ENCODE measurements at regions not wholly inside any gene's neighbourhood (a gene's known extent, or its start where the extent isn't known, plus 50 kb on each side); places are given as distances from the start of the nearest gene placed in this dataset.

DNA sequence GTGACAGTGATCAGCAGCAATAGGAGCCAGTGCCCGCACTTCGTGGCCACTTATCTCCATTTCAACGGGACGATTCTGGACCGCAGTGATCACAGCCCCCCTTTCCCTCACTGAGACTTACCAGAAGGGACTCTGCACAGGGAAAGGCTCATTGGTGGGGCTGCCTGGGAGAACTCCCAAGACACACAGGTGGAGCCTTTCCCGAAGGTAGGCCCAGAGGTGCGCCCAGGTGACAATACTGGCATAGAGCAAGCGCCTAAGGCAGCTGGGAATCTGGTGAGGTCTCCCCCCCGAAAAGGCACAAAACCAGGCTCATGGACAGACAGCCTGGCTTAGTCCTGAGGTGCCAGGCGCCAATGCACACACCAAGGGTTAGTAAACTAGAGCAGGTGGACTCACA lies 318.9 kb downstream of the AJAP1 start:
- DNase-seq, result no peak
- Mint-ChIP-seq H3K27ac (ENCODE audit: unreplicated experiment) (no peak overlapping the region), H3K36me3 (ENCODE audit: insufficient read depth, unreplicated experiment) (no peaks in the 10 kb centered on the region), H3K4me3 (ENCODE audit: unreplicated experiment) (no peak overlapping the region), H3K9me3 (ENCODE audit: unreplicated experiment) (no peaks in the 10 kb centered on the region), H3K4me1 (ENCODE audit: low read depth, unreplicated experiment) (no peaks in the 10 kb centered on the region), H3K27me3 (ENCODE audit: insufficient read depth, unreplicated experiment) (peaks cover 3% of the 10 kb centered on the region)
- Histone ChIP-seq H3K4me3 (ENCODE audit: low read depth, low read length) (no peak overlapping the region), H3K9me3 (no peaks in the 10 kb centered on the region), H3K36me3 (ENCODE audit: control insufficient read depth, insufficient read depth, low read length) (no peaks in the 10 kb centered on the region), H3K4me1 (no peaks in the 10 kb centered on the region), H3K27me3 (replicated peaks; ENCODE audit: control insufficient read depth, insufficient read depth, low read length) (no peaks in the 10 kb centered on the region)
- POLR2A ChIA-PET, result no interaction called here
- CTCF ChIA-PET, result no interaction called here
- intact Hi-C loops (cut with micrococcal nuclease; ENCODE audit: unreplicated experiment), result no loop called here
- no TSS peak for BruUV-seq (replicated peaks)
- TF ChIP-seq CTCF (IDR thresholded peaks at IDR 0.05; ENCODE audit: insufficient read depth in 1 of 2, low read depth in 1 of 2, low read length in 1 of 2, severe bottlenecking in 1 of 2, unreplicated experiment in 1 of 2), result no peak

GRCh38 chr1:4972761-4973320 lies 318.4 kb downstream of the AJAP1 start:
- Histone ChIP-seq H3K27me3 (replicated peaks; ENCODE audit: control insufficient read depth, insufficient read depth, low read length) (no peaks in the 10 kb centered on the region), H3K4me3 (ENCODE audit: low read depth, low read length) (no peak overlapping the region), H3K4me1 (no peaks in the 10 kb centered on the region), H3K9me3 (no peaks in the 10 kb centered on the region), H3K36me3 (ENCODE audit: control insufficient read depth, insufficient read depth, low read length) (no peaks in the 10 kb centered on the region)
- H3K36me3 Mint-ChIP-seq (ENCODE audit: insufficient read depth, unreplicated experiment), result no peaks in the 10 kb centered on the region
- H3K27ac Mint-ChIP-seq (ENCODE audit: unreplicated experiment), result no peak overlapping the region
- DNase-seq, result no peak
- intact Hi-C loops (cut with micrococcal nuclease; ENCODE audit: unreplicated experiment), result no loop called here
- peaks cover 3% of the 10 kb centered on the region for H3K27me3 Mint-ChIP-seq (ENCODE audit: insufficient read depth, unreplicated experiment)
- CTCF ChIA-PET, result no interaction called here
- no peak for TF ChIP-seq CTCF (IDR thresholded peaks at IDR 0.05; ENCODE audit: insufficient read depth in 1 of 2, low read depth in 1 of 2, low read length in 1 of 2, severe bottlenecking in 1 of 2, unreplicated experiment in 1 of 2)
- no peak overlapping the region for H3K4me3 Mint-ChIP-seq (ENCODE audit: unreplicated experiment)
- H3K9me3 Mint-ChIP-seq (ENCODE audit: unreplicated experiment), result no peaks in the 10 kb centered on the region
- no TSS peak for BruUV-seq (replicated peaks)
- POLR2A ChIA-PET, result no interaction called here
- no peaks in the 10 kb centered on the region for H3K4me1 Mint-ChIP-seq (ENCODE audit: low read depth, unreplicated experiment)

DNA sequence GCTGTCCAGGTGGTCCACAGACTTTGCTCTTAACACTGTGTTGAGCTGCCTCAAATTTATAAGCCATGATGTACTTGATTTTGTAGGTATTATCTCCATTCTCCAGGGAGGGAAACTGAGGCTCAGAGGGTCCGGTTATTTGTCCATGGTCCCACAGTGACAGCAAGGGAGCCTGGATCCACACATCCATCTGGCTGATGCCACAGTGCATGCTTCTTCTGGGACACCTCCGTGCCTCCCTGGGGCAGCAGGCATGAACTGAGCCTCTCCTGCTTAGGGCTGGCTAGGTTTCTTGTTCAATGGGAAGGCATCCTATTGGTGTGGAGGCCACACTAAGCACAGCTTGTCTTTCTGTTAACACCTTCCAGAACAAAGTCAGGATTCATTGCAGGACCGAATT lies 317.3 kb downstream of the AJAP1 start:
- POLR2A ChIA-PET, result no interaction called here

More for the DNA sequence above, 317.3 kb downstream of the AJAP1 start:
- H3K36me3 ChIP-seq (ENCODE audit: control insufficient read depth, insufficient read depth, low read length), result no peaks in the 10 kb centered on the region
- Mint-ChIP-seq H3K4me1 (ENCODE audit: low read depth, unreplicated experiment) (no peaks in the 10 kb centered on the region), H3K27me3 (ENCODE audit: insufficient read depth, unreplicated experiment) (peaks cover 7% of the 10 kb centered on the region), H3K36me3 (ENCODE audit: insufficient read depth, unreplicated experiment) (no peaks in the 10 kb centered on the region), H3K4me3 (ENCODE audit: unreplicated experiment) (no peak overlapping the region), H3K9me3 (ENCODE audit: unreplicated experiment) (peaks cover 9% of the 10 kb centered on the region), H3K27ac (ENCODE audit: unreplicated experiment) (no peak overlapping the region)
- H3K27me3 ChIP-seq (replicated peaks; ENCODE audit: control insufficient read depth, insufficient read depth, low read length), result no peaks in the 10 kb centered on the region
- H3K4me1 ChIP-seq, result no peaks in the 10 kb centered on the region
- TF ChIP-seq CTCF (IDR thresholded peaks at IDR 0.05; ENCODE audit: insufficient read depth in 1 of 2, low read depth in 1 of 2, low read length in 1 of 2, severe bottlenecking in 1 of 2, unreplicated experiment in 1 of 2), result no peak
- intact Hi-C loops (cut with micrococcal nuclease; ENCODE audit: unreplicated experiment), result no loop called here
- no peak overlapping the region for H3K4me3 ChIP-seq (ENCODE audit: low read depth, low read length)
- CTCF ChIA-PET, result no interaction called here
- BruUV-seq (replicated peaks), result no TSS peak
- H3K9me3 ChIP-seq, result no peaks in the 10 kb centered on the region
- DNase-seq, result no peak

Data from Caco-2 (cell line).